ENCODE measurements at regions not wholly inside any gene's neighbourhood (a gene's known extent, or its start where the extent isn't known, plus 50 kb on each side); places are given as distances from the start of the nearest gene placed in this dataset.

DNA sequence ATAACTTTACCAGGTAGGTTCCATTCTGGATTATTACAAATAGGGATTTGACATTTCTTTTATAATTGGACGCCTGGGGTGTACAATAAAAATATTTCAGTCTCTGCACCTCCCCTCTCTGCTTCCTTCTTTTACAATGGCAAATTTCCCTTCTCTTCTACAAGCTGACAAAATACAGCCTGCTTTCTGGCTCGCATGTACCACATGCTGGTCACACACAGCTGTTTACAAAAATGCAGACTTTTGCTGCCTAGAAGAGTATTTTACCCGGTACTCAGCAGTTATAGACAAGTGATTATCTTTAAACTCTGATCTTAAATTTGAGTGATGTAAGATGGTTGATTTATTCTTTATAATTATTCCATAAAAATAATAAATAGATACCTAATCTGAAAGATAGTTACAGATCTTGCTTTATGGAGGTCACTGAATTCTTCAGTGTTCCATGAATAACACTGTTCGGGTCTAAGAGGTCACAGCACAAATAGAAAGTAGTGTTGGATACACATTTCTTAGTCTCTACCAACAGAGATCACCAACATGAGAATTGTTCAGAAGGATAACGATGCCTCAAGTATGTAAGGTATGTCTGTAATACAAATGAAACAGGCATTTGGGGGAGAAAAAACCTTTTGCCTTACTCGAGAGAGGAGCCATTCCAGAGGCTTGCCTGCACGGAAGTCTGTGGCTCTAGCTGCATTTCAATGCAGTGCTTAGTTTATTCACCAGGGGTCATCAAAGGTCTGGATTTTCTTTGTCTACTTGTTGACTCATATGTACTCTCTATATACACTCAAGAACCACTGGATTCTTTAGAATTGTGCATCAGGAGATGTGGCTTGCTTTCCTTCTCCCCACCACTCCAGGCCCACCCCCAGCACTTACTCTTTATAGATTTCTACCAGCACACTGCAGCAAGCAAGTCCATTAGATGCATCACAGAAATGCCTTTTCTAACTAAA, 206.6 kb upstream of the RFX3 start:
- DNase-seq (ENCODE audit: low read depth) = peak; percentile 93

DNA sequence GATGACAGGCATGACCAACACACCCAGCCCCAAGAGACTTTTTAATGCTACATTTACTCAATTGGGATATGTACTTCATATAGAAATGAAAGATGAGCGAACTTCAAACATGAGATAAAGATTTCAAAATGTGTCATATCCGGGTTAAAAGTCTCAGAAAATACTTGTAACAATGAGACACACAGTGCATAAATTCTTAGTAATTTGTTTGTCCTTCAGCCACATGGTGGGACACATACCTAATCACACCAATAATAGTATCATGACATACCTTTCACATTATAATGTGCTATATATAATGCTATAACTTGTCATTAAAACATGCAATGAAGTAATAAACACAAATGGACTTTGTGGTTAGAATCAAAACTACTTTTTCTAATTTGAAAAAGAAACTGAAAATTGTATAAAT, 204.7 kb upstream of the RFX3 start:
- peak; percentile 11 for DNase-seq (ENCODE audit: low read depth)

GRCh38 chr9:3721096-3721495, 195.3 kb upstream of the RFX3 start:
- DNase-seq (ENCODE audit: low read depth) = no peak

DNA sequence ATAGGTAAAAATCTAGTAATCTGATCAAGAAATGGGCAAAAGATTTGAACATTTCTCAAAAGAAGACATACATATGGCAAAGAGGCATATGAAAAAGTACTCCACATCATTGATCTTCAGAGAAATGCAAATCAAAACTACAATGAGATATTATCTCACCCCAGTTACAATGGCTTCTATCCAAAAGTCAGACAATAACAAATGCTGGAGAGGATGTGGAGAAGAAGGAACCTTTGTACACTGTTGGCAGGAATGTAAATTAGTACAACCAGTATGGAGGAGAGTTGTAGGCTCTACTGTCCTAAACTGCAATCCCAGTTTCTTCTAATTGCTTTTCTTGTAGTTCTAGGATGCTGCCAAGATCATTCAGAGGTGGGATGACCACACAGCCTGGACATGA, 193.5 kb upstream of the RFX3 start:
- DNase-seq (ENCODE audit: low read depth) = peak; percentile 46

- no peak for DNase-seq (ENCODE audit: low read depth)
These were observed 190.6 kb upstream of the RFX3 start for GRCh38 chr9:3716415-3716814.

- peak; percentile 14 for DNase-seq (ENCODE audit: low read depth)
These were observed 182.9 kb upstream of the RFX3 start for GRCh38 chr9:3708751-3709150.

DNA sequence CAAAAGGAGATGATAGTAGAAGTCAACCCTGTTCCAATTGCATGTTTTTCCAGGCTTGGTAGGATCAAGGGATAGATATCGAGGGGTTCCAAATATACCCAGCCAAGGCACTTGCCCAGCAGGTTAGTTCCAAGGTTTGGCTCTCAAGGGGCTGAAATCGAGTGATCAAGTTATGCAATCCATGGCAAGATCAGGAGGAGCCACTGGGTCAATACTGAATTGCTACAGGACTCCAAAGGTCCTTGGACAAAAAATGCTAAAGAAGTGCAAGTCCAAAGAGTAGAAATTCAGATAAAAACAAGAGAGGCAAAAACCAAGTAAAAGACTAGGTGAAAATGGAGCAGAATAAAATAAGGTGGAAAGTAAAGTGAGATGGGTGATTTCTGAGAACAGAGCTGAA, 179.1 kb upstream of the RFX3 start:
- no peak for DNase-seq (ENCODE audit: low read depth)

DNA sequence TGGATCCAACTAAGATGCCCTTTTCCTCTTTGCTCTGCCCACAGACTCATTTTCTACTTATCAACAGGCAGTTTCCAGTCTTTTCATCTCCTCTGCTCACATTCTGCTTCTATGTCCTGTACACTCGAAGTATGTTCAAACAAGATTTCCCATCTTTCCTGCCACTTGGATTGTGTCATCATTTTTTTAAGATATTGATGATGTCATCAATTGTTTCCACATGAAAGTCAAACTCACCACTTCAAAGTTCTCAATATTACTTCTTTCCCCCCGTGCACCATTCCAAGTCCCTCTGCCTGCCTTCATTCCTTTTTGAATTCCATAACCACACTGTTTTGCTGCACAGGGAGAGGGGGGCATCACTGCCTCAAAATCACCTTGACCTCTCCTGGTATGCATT, 175.0 kb upstream of the RFX3 start:
- no peak for DNase-seq (ENCODE audit: low read depth)

DNA sequence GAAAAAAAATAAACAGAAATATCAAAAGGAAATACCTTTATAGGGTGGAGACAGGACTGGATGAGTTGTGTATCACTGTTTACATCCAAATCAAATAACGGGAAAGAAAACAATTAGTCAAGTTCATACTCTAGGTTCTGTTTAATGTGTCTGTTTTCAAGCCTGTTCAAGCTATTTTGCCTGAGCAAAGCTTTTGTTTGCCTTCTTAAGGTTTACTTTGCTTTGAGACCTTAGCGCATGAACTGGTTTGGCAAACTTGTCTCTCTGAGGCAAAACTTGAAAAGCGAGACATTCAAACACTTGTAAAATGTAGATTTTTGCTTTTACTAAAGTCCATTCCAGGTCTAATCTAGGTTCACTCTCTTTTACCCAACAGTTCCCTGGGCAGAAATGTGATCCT, 174.1 kb upstream of the RFX3 start:
- no peak for DNase-seq (ENCODE audit: low read depth)

GRCh38 chr9:3698531-3698930, 172.7 kb upstream of the RFX3 start:
- DNase-seq (ENCODE audit: low read depth) = no peak

- no peak for DNase-seq (ENCODE audit: low read depth)
These were observed 172.3 kb upstream of the RFX3 start for GRCh38 chr9:3698076-3698475.

DNA sequence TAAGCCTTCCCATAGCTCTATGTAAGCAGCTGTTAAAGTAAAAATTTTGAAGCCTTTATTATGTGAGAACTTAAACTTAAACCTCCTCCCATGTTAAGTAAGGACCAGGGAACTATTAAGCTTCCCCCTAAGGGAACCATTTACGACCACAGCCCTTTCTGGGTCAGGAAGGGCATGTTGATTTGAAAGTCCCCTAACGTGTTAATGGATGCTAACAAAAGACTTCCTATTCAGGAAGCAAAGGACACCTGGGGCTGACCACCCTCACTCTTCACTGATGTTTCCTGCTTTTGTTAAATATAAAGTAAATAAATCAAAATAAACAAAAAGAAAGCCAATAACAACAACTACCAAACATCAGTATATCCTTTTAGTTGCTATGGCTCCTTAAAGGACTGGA, 170.6 kb upstream of the RFX3 start:
- DNase-seq (ENCODE audit: low read depth) = no peak

DNA sequence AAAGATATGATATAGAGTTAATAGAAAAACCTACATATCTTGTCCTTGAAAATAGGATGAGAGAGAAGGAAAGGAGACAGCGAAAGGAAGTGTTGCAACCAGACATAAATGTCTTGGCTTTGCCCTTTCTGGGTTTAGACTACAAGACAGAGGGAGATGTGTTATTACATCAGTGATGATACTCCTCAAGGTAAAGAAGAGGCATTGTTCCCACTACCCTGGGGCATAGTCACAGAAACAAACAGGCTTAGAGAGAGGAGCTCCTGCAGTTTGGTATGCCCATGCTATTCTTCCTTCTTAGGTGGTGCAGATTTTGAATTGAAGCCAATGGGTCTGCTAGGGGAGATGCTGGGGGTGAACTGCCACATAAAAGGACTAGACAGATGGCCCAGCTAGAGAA, 166.8 kb upstream of the RFX3 start:
- no peak for DNase-seq (ENCODE audit: low read depth)

DNA sequence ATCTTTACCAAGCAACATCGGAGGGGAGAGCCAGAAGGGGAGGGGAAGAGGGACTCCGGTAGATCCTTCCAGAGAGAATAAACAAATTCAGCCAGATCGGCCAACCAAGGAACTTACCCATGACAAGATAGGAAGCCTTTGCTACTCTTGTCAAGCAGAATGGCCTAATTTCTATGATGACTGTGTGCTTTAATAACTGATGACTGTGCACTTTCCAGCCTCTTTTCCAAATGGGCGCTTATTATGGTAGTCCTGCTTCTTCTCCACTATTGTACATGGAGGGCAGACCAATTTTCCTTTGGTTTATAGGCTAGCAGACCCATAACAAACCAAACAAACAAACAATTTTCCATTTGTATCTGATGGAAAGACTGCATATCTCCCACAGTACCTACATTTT, 163.8 kb upstream of the RFX3 start:
- no peak for DNase-seq (ENCODE audit: low read depth)

DNA sequence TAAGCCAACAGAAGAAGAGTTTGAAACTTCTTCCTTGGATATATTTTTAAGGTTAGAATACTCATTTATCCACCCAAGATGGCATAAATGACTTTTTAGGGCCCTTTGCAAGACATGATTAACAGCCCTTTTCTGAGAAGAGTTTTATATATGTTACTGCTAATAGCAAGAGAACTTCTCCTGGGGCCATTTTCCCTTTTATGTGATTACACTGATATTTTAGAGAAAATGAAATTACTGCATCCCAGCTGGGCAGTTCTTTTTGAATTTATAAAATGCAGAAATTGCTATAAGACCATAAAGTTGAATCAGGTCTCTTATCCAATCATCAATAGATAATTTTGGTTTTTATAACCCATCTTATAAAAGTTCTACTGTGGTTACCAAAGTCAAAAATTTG, 161.3 kb upstream of the RFX3 start:
- no peak for DNase-seq (ENCODE audit: low read depth)

GRCh38 chr9:3682186-3682585, 156.4 kb upstream of the RFX3 start:
- DNase-seq (ENCODE audit: low read depth) = no peak

GRCh38 chr9:3677541-3677940, 151.7 kb upstream of the RFX3 start:
- DNase-seq (ENCODE audit: low read depth) = no peak

- DNase-seq (ENCODE audit: low read depth) = no peak
These were observed 151.0 kb upstream of the RFX3 start for GRCh38 chr9:3676766-3677165.

GRCh38 chr9:3675946-3676345, 150.1 kb upstream of the RFX3 start:
- DNase-seq (ENCODE audit: low read depth) = no peak

DNA sequence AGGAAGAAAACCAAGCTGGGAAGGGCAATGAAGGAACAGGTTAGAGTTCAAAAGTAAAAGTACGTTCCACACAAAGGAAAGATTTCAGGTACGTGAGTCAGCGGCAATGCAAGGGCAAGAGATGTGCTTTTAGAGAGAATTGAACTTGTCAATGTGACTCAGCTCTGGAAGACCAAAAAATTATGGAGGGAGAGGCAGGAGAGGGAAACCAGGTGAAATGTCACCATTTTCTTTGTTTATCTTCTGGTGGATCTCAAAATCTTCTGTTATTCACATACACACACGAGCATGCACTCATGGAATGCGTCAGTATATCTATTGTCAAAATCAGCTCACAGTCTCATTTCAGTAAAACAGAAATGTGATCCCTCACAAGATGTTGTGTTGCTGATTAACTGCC, 148.8 kb upstream of the RFX3 start:
- DNase-seq (ENCODE audit: low read depth) = no peak

GRCh38 chr9:3672399-3672798, 146.6 kb upstream of the RFX3 start:
- DNase-seq (ENCODE audit: low read depth) = no peak

DNA sequence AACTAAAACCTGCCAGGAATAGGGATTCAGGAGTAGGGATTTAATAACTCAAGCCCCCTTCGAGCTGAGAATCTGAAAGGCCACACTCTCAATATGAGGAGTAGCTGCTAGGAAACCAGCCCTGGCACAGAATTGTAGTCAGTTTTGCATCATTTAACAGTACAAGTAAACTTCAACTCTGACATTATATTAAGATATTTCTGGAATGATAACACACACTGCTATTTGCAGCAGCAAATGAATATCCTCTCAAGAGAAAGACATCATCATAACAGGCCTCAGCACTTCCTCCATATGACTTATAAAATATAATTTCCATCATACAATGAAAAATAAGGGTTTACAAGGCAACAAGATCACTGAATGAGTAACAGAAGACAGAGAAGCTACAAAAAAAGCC, 138.2 kb upstream of the RFX3 start:
- no peak for DNase-seq (ENCODE audit: low read depth)

DNA sequence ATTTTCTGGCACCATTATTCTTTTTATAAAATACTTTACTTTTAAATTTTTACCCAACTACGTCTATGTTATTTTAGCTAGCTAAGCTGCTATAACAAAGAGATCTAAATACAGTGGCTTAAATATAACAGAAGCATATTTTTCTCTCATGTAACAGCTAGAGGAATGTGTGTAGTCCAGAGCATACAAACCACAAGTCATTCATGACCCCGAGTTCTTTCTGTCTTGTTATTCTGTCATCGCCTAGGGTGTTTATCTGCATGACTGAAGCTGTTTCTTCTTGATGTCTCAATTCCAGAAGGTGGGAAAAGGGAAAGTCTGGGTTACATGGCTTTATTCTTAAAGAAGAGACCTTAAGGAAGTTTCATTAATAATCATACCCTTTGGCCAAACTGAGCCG, 136.9 kb upstream of the RFX3 start:
- DNase-seq (ENCODE audit: low read depth) = peak; percentile 7

GRCh38 chr9:3660936-3661335, 135.1 kb upstream of the RFX3 start:
- no peak for DNase-seq (ENCODE audit: low read depth)

Measured in HT1080 (cell line).